Motor neuron (in vitro differentiated cells): ENCODE measurements at regions not wholly inside any gene's neighbourhood (a gene's known extent, or its start where the extent isn't known, plus 50 kb on each side); places are given as distances from the start of the nearest gene placed in this dataset.
"Not testable (repeated sequence)": the region's sequence is repeated elsewhere in the genome, so short reads cannot be mapped to it uniquely, and the experiment has no call there.

ENCODE experiments used
- ATAC-seq, 8 experiments: fragments of 200-7000 bp; cut with Tn5 transposase; replicated peaks in 6 of 8; 2 replicates each; pipeline ENCODE4 v1.8.0; 2021; ENCODE audit warnings: mild to moderate bottlenecking in 8 of 8, moderate library complexity in 8 of 8
- H3K27ac ChIP-seq, 2 donors: fragments of 250-450 bp; sonication (Bioruptor Pico); 2 replicates each; pipeline ENCODE4 v1.9.0; 2021; ENCODE audit warnings: antibody characterized with exemption in 2 of 2, mild to moderate bottlenecking in 2 of 2, moderate library complexity in 1 of 2
- H3K4me1 ChIP-seq, 2 donors: fragments of 250-450 bp; sonication (Bioruptor Pico); replicated peaks in 1 of 2; 2 replicates each; pipeline ENCODE4 v1.6.1; 2021; ENCODE audit warnings: antibody characterized with exemption in 2 of 2, mild to moderate bottlenecking in 2 of 2, moderate library complexity in 1 of 2
- H3K4me3 ChIP-seq, 5 donors: fragments of 250-450 bp; sonication (Bioruptor Pico); 2 replicates each; pipeline ENCODE4 v1.9.0; 2021; ENCODE audit warnings: antibody characterized with exemption in 5 of 5, mild to moderate bottlenecking in 5 of 5, moderate library complexity in 4 of 5
- WGBS, 10 experiments: fragments of 450-650 bp; shearing (Covaris generic); methylation state at CpG; one replicate each; pipeline ENCODE4 v1.0.0; 2022; 5-methylcytosine and 5-hydroxymethylcytosine counted together
- in situ Hi-C, 9 experiments: fragments of 400-800 bp; cut with MboI; loops; one replicate each; pipeline ENCODE4 v1.15.0; 2021; ENCODE audit warnings: low sequenced_read_pairs in 9 of 9, low pct_unique_long_range_greater_than_20kb in 2 of 9; ENCODE audit not compliant: unreplicated experiment in 9 of 9

GRCh38 chr10:62694537-62695126 is 109.9 kb upstream of the ADO start:
- H3K27ac ChIP-seq: no peak overlapping the region
- H3K4me1 ChIP-seq: peaks cover 4 to 7% of the 10 kb centered on the region in 2 donors
- WGBS, 10 experiments: 17 to 88% (median 74%) methylated on average over 1 to 3 of the region's 3 CpGs; no CpG with 5 or more reads in 2 of the 10 experiments
- in situ Hi-C loops: no loop called here
- no peak for ATAC-seq
- no peak overlapping the region for H3K4me3 ChIP-seq

- no peak for ATAC-seq
- Histone ChIP-seq H3K27ac (no peak overlapping the region), H3K4me1 (peaks cover 4 to 7% of the 10 kb centered on the region in 2 donors), H3K4me3 (no peak overlapping the region)
- in situ Hi-C loops: no loop called here
- 33 to 82% (median 64%) methylated on average over 2 of the region's 2 CpGs; no CpG with 5 or more reads in 3 of the 10 experiments for WGBS, 10 experiments
Measured at GRCh38 chr10:62696798-62697197, 107.7 kb upstream of the ADO start.

DNA sequence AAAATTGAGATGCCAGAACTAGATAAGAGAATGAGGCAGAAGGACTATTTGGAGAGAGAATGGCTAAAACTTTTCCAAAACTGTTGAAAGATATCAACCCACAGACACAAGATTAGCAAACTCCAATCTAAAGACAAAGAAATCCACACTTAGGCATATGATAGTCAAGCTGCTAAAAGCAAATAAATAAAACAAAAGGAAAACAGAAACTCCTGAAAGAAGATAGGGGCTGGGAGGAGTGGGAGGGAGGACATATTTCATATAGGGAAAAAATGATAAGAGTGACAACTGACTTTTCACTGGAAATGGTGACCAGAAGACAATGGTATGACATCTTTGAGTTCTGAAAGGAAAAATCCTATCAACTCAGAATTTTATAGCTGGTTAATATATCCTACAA is 105.4 kb upstream of the ADO start:
- Histone ChIP-seq H3K4me1 (no peaks in the 10 kb centered on the region), H3K4me3 (no peak overlapping the region), H3K27ac (no peak overlapping the region)
- no peak for ATAC-seq
- in situ Hi-C loops: no loop called here

DNA sequence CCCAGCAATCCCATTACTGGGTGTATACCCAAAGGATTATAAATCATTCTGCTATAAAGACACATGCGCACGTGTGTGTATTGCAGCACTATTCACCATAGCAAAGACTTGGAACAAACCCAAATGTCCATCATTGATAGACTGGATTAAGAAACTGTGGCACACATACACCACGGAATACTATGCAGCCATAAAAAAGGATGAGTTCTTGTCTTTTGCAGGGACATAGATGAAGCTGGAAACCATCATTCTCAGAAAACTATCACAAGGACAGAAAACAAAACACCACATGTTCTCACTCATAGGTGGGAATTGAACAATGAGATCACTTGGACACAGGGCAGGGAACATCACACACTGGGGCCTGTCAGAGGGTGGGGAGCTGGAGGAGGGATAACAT is 100.4 kb upstream of the ADO start:
- in situ Hi-C loops, H3K4me3 ChIP-seq, H3K4me1 ChIP-seq, H3K27ac ChIP-seq, ATAC-seq: not testable (repeated sequence)
- WGBS, 10 experiments: 14 to 100% (median 71%) methylated on average over 1 to 3 of the region's 3 CpGs; no CpG with 5 or more reads in 2 of the 10 experiments

- H3K27ac ChIP-seq: no peak overlapping the region
- no peak for ATAC-seq
- no peaks in the 10 kb centered on the region for H3K4me1 ChIP-seq
- in situ Hi-C loops: no loop called here
- no peak overlapping the region for H3K4me3 ChIP-seq
- 82 to 100% (median 90%) methylated on average over 1 to 2 of the region's 2 CpGs; no CpG with 5 or more reads in 5 of the 10 experiments for whole genome bisulfite sequencing, 10 experiments
Measured at GRCh38 chr10:62705789-62706188, 98.7 kb upstream of the ADO start.

- no peak overlapping the region for H3K27ac ChIP-seq
- in situ Hi-C loops: no loop called here
- 33 to 100% (median 94%) methylated on average over 1 to 2 of the region's 2 CpGs; no CpG with 5 or more reads in 1 of the 10 experiments for WGBS, 10 experiments
- H3K4me3 ChIP-seq: no peak overlapping the region
- no peak for ATAC-seq
- no peaks in the 10 kb centered on the region for H3K4me1 ChIP-seq
Measured at GRCh38 chr10:62707810-62708209, 96.7 kb upstream of the ADO start.

DNA sequence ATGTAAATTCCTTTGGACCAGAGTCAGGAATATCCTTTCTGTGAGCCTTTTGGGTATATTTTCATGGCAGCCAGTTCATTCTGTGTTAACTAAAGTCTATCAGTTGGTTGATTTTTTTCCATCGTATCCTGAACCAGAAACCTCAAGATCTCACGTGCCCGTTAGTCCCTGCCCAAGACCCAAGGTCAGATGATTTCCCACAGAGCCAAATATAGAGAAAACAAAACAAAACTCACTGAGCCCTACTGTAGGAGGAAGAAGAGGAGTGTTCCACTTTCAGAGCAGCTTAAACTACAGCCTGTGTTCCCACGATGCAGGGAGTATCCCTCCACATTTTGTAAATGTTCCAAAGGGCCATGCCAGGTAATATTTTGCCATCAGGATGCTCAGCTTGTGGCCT is 96.0 kb upstream of the ADO start:
- ATAC-seq: peak in 1 of 8 experiments; percentile 31
- H3K4me3 ChIP-seq: no peak overlapping the region
- H3K27ac ChIP-seq: no peak overlapping the region
- in situ Hi-C loops: no loop called here
- no peaks in the 10 kb centered on the region for H3K4me1 ChIP-seq
- 37 to 93% (median 63%) methylated on average over 1 to 4 of the region's 4 CpGs; no CpG with 5 or more reads in 2 of the 10 experiments for WGBS, 10 experiments

DNA sequence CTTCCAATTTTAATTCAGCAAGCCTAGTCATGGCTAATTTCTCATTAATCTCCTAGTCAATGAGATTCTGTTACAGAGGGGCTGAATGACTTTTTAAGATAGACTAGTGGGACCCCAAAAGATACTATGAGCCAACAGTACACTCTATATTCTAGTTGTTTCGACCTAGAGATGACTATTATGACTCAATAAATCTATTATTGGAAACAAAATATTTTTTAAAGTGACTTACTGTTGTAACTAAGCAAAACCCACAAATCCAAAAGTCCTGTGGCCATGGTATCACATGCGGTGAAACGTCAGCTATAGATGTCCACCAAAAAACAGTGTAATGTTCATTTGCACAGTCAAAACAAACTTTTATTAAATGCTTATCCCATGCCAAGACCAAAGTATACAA is 95.3 kb upstream of the ADO start:
- no peak for ATAC-seq
- in situ Hi-C loops: no loop called here
- Histone ChIP-seq H3K27ac (no peak overlapping the region), H3K4me3 (no peak overlapping the region), H3K4me1 (no peaks in the 10 kb centered on the region)
- 41 to 100% (median 78%) methylated on average over 1 to 3 of the region's 3 CpGs for WGBS, 10 experiments

GRCh38 chr10:62710182-62710581 is 94.3 kb upstream of the ADO start:
- no peak overlapping the region for H3K4me3 ChIP-seq
- H3K27ac ChIP-seq: no peak overlapping the region
- H3K4me1 ChIP-seq: no peaks in the 10 kb centered on the region
- in situ Hi-C loops: no loop called here
- 0 to 89% (median 62%) methylated on average over 3 to 4 of the region's 4 CpGs for WGBS, 10 experiments
- no peak for ATAC-seq

DNA sequence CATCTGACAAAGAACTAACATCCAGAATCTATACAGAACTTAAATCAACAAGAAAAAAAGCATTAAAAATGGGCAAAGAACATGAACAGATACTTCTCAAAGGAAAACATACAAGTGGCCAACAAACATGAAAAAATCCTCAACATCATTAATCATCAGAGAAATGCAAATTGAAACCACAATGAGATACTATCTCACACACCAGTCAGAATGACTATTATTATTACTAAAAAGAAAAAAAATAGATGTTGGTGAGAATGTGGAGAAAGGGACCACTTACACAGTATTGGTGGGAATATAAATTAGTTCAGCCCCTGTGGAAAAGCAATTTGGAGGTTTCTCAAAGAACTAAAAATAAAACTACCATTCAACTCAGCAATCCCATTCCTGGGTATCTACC is 89.1 kb upstream of the ADO start:
- ATAC-seq: no peak
- Histone ChIP-seq H3K4me3 (no peak overlapping the region), H3K4me1 (no peaks in the 10 kb centered on the region), H3K27ac (no peak overlapping the region)
- in situ Hi-C loops: no loop called here

GRCh38 chr10:62718585-62718984 is 85.9 kb upstream of the ADO start:
- H3K4me3 ChIP-seq: no peak overlapping the region
- in situ Hi-C loops: no loop called here
- peaks cover 7 to 10% of the 10 kb centered on the region in 2 donors for H3K4me1 ChIP-seq
- H3K27ac ChIP-seq: no peak overlapping the region
- WGBS, 10 experiments: 45 to 86% (median 78%) methylated on average over 4 to 5 of the region's 5 CpGs
- no peak for ATAC-seq

DNA sequence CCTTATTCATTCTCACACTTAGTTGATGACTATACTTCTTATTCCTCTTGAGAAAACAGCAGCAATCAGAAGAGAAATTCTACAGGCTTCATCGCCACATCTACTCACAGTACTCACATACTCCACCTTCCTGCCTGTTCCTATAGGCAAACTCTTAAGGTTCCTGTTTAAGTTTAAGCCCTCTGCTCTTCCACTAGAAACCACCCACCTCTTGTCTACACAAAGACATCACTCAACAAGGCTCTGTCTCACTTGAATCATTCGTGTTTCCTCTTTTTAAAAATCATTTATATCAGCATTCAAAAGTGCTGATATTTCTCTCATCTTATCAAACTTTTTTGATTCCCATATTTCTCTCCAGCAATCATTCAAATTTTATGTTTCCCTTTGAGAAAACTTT is 85.5 kb upstream of the ADO start:
- ATAC-seq: no peak
- in situ Hi-C loops: no loop called here
- no peak overlapping the region for H3K4me3 ChIP-seq
- H3K27ac ChIP-seq: no peak overlapping the region
- WGBS, 10 experiments: 0 to 92% (median 73%) methylated on average over 1 to 2 of the region's 2 CpGs; no CpG with 5 or more reads in 1 of the 10 experiments
- H3K4me1 ChIP-seq: peaks cover 7 to 10% of the 10 kb centered on the region in 2 donors

DNA sequence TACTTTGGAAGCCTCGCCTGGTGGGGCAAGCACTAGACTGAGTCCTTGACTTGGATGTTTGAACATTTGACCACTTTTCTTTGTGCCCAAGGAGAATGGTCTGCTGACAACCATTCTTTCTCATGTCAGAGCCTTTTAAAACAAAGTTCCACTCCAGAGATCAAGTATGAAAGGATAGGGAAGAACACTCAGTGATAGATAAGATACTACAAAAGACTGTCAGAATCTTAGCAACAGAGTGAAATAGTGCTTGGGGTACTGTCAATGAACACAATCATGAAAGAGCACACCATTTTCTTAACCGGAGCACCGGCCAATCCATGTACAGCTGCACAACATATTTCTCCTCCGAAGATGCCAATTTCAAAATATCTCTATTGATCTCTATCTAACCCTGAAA is 82.8 kb upstream of the ADO start:
- Histone ChIP-seq H3K4me1 (peaks cover 7 to 10% of the 10 kb centered on the region in 2 donors), H3K27ac (no peak overlapping the region), H3K4me3 (no peak overlapping the region)
- peak in 4 of 8 experiments; percentile 19 to 80 (median 53) for ATAC-seq
- WGBS, 10 experiments: 13 to 75% (median 35%) methylated on average over 1 to 4 of the region's 4 CpGs; no CpG with 5 or more reads in 1 of the 10 experiments
- in situ Hi-C loops: no loop called here

GRCh38 chr10:62723375-62723774 is 81.1 kb upstream of the ADO start:
- in situ Hi-C loops: no loop called here
- ATAC-seq: no peak

More at GRCh38 chr10:62723375-62723774, 81.1 kb upstream of the ADO start:
- Histone ChIP-seq H3K4me1 (peaks cover 7 to 10% of the 10 kb centered on the region in 2 donors), H3K4me3 (no peak overlapping the region), H3K27ac (no peak overlapping the region)
